Activated CD8-positive, alpha-beta T cell treated with anti-CD3 and anti-CD28 coated beads for 36 hours (primary cell): ENCODE measurements at regions not wholly inside any gene's neighbourhood (a gene's known extent, or its start where the extent isn't known, plus 50 kb on each side); places are given as distances from the start of the nearest gene placed in this dataset.

Experiments
- ATAC-seq: fragments of 200-7000 bp; cut with Tn5 transposase; one replicate; pipeline ENCODE4 v1.10.0; 2021; ENCODE audit warnings: mild to moderate bottlenecking, moderate library complexity
- CTCF ChIA-PET: fragments of 350-600 bp; sonication (Branson Sonifier 250); formaldehyde crosslinking; loops from one replicate; lab custom pipeline; 2021; ENCODE audit warnings: antibody characterized with exemption; lab: Charles Lee
- POLR2A ChIA-PET: fragments of 350-600 bp; sonication (Branson Sonifier 250); formaldehyde crosslinking; loops from one replicate; lab custom pipeline; 2021; ENCODE audit warnings: antibody characterized with exemption; lab: Charles Lee
- DNase-seq: peaks from one replicate; pipeline ENCODE4 v3.0.0-alpha.2; 2020
- H3K27ac Mint-ChIP-seq: one replicate; pipeline ENCODE4 v1.8.0; 2021; ENCODE audit warnings: mild to moderate bottlenecking, mixed read lengths
- H3K27me3 Mint-ChIP-seq: one replicate; pipeline ENCODE4 v1.8.0; 2021; ENCODE audit warnings: mixed read lengths
- H3K36me3 Mint-ChIP-seq: one replicate; pipeline ENCODE4 v1.8.0; 2021; ENCODE audit warnings: low read depth, mixed read lengths
- H3K4me1 Mint-ChIP-seq: one replicate; pipeline ENCODE4 v1.8.0; 2021; ENCODE audit warnings: low read depth, mixed read lengths
- H3K4me3 Mint-ChIP-seq: one replicate; pipeline ENCODE4 v1.8.0; 2021; ENCODE audit warnings: mild to moderate bottlenecking, moderate library complexity, mixed read lengths
- H3K9me3 Mint-ChIP-seq: one replicate; pipeline ENCODE4 v1.8.0; 2021; ENCODE audit warnings: mixed read lengths
- CTCF ChIP-seq: fragments of 200-600 bp; IDR thresholded peaks from one replicate; pipeline ENCODE4 v1.8.0; 2022; ENCODE audit warnings: antibody characterized with exemption, mild to moderate bottlenecking
- intact Hi-C: fragments of 100-400 bp; cut with micrococcal nuclease; formaldehyde crosslinking; loops from one replicate; pipeline ENCODE4 v1.10.0; 2022

- H3K36me3 Mint-ChIP-seq, result no peaks in the 10 kb centered on the region
- intact Hi-C loops, result no loop called here
- no peak overlapping the region for H3K27ac Mint-ChIP-seq
- ATAC-seq (no peak), DNase-seq (no peak)
- H3K4me3 Mint-ChIP-seq, result no peak overlapping the region
- CTCF ChIA-PET, result no interaction called here
- H3K4me1 Mint-ChIP-seq, result no peaks in the 10 kb centered on the region
- TF ChIP-seq CTCF, result no peak
- POLR2A ChIA-PET, result no interaction called here
- peaks cover 6% of the 10 kb centered on the region for H3K9me3 Mint-ChIP-seq
- no peaks in the 10 kb centered on the region for H3K27me3 Mint-ChIP-seq
Observed at GRCh38 chr4:19497705-19498104, 754.0 kb upstream of the SLIT2 start.

GRCh38 chr4:19496756-19497155 lies 754.9 kb upstream of the SLIT2 start:
- H3K4me3 Mint-ChIP-seq, result no peak overlapping the region
- peaks cover 2% of the 10 kb centered on the region for H3K9me3 Mint-ChIP-seq
- H3K4me1 Mint-ChIP-seq, result no peaks in the 10 kb centered on the region
- DNase-seq, result no peak
- H3K27me3 Mint-ChIP-seq, result no peaks in the 10 kb centered on the region
- POLR2A ChIA-PET, result no interaction called here
- no peak for ATAC-seq
- intact Hi-C loops, result no loop called here
- H3K36me3 Mint-ChIP-seq, result no peaks in the 10 kb centered on the region
- TF ChIP-seq CTCF, result no peak
- no peak overlapping the region for H3K27ac Mint-ChIP-seq
- CTCF ChIA-PET, result no interaction called here

GRCh38 chr4:19494961-19495360 lies 756.7 kb upstream of the SLIT2 start:
- intact Hi-C loops, result no loop called here
- no peaks in the 10 kb centered on the region for H3K36me3 Mint-ChIP-seq
- no peak overlapping the region for H3K27ac Mint-ChIP-seq
- no peak overlapping the region for H3K4me3 Mint-ChIP-seq
- POLR2A ChIA-PET, result no interaction called here
- ATAC-seq (no peak), DNase-seq (no peak)
- H3K4me1 Mint-ChIP-seq, result no peaks in the 10 kb centered on the region
- no peaks in the 10 kb centered on the region for H3K27me3 Mint-ChIP-seq
- H3K9me3 Mint-ChIP-seq, result peaks cover 2% of the 10 kb centered on the region
- CTCF ChIA-PET, result no interaction called here
- TF ChIP-seq CTCF, result no peak

GRCh38 chr4:19492606-19493005 lies 759.1 kb upstream of the SLIT2 start:
- Mint-ChIP-seq H3K4me3 (no peak overlapping the region), H3K4me1 (no peaks in the 10 kb centered on the region), H3K27me3 (no peaks in the 10 kb centered on the region), H3K36me3 (no peaks in the 10 kb centered on the region), H3K27ac (no peak overlapping the region), H3K9me3 (peaks cover under 1% of the 10 kb centered on the region)
- intact Hi-C loops, result no loop called here
- ChIA-PET POLR2A (no interaction called here), CTCF (no interaction called here)
- ATAC-seq (no peak), DNase-seq (no peak)
- TF ChIP-seq CTCF, result no peak

GRCh38 chr4:19486400-19486799 lies 765.3 kb upstream of the SLIT2 start:
- TF ChIP-seq CTCF, result no peak
- no peaks in the 10 kb centered on the region for H3K27me3 Mint-ChIP-seq
- ATAC-seq (no peak), DNase-seq (no peak)
- ChIA-PET CTCF (no interaction called here), POLR2A (no interaction called here)
- no peak overlapping the region for H3K4me3 Mint-ChIP-seq
- peaks cover 2% of the 10 kb centered on the region for H3K9me3 Mint-ChIP-seq
- H3K27ac Mint-ChIP-seq, result no peak overlapping the region
- no peaks in the 10 kb centered on the region for H3K4me1 Mint-ChIP-seq
- intact Hi-C loops, result no loop called here
- no peaks in the 10 kb centered on the region for H3K36me3 Mint-ChIP-seq
